HL-60 (cell line): ENCODE measurements at regions not wholly inside any gene's neighbourhood (a gene's known extent, or its start where the extent isn't known, plus 50 kb on each side); places are given as distances from the start of the nearest gene placed in this dataset.

Experiments
- DNase-seq, 2 experiments: peaks; one replicate each; pipeline ENCODE4 v3.0.0-alpha.2; 2010 to 2020; ENCODE audit warnings: low read depth in 1 of 2, low spot score in 1 of 2
- H3K27ac ChIP-seq: fragments of 250-450 bp; sonication (Bioruptor Pico); replicated peaks from 2 replicates; pipeline ENCODE4 v1.5.1; 2020; ENCODE audit warnings: mild to moderate bottlenecking, moderate library complexity
- H3K27me3 ChIP-seq: fragments of 250-450 bp; sonication (Bioruptor Pico); 2 replicates; pipeline ENCODE4 v1.5.1; 2021; ENCODE audit warnings: mild to moderate bottlenecking, moderate library complexity; ENCODE audit not compliant: insufficient read depth, poor library complexity, severe bottlenecking
- H3K4me3 ChIP-seq: replicated peaks from 2 replicates; pipeline ENCODE4 v1.5.1; 2011; ENCODE audit warnings: mild to moderate bottlenecking, control low read depth, low read length; ENCODE audit not compliant: insufficient read depth
- CTCF ChIP-seq: IDR thresholded peaks from one replicate; pipeline ENCODE4 v1.5.1; 2011; ENCODE audit warnings: low read length, control low read depth, inconsistent platforms; ENCODE audit not compliant: insufficient read depth
- GABPA ChIP-seq: IDR thresholded peaks from 2 replicates; pipeline ENCODE4 v1.6.1; 2012; ENCODE audit warnings: low read depth
- POLR2AphosphoS5 ChIP-seq: IDR thresholded peaks from 2 replicates; pipeline ENCODE4 v1.6.1; 2012; ENCODE audit warnings: low read depth
- REST ChIP-seq: IDR thresholded peaks from 2 replicates; pipeline ENCODE4 v1.6.1; 2012; ENCODE audit warnings: low read depth; ENCODE audit not compliant: insufficient replicate concordance
- SPI1 ChIP-seq: IDR thresholded peaks from 2 replicates; pipeline ENCODE4 v1.6.1; 2012; ENCODE audit warnings: low read depth, mild to moderate bottlenecking, borderline replicate concordance

- no peak overlapping the region for H3K27ac ChIP-seq
- DNase-seq: no peak
Measured at GRCh38 chr5:74231697-74232096, 408.8 kb downstream of the ENC1 start.

GRCh38 chr5:74226716-74227485 is 413.6 kb downstream of the ENC1 start:
- Histone ChIP-seq H3K27ac (no peak overlapping the region), H3K27me3 (no peaks in the 10 kb centered on the region), H3K4me3 (no peak overlapping the region)
- DNase-seq: no peak
- TF ChIP-seq POLR2AphosphoS5: no peak
- no peak for TF ChIP-seq GABPA
- no peak for TF ChIP-seq REST
- TF ChIP-seq SPI1: no peak
- no peak for TF ChIP-seq CTCF

More at GRCh38 chr5:74231697-74232096, 408.8 kb downstream of the ENC1 start:
- TF ChIP-seq CTCF (no peak), GABPA (no peak), REST (no peak), POLR2AphosphoS5 (no peak), SPI1 (no peak)
- Histone ChIP-seq H3K4me3 (no peak overlapping the region), H3K27me3 (no peaks in the 10 kb centered on the region)

GRCh38 chr5:74225587-74225986 is 414.9 kb downstream of the ENC1 start:
- DNase-seq: no peak
- H3K4me3 ChIP-seq: no peak overlapping the region
- TF ChIP-seq GABPA (no peak), SPI1 (no peak), CTCF (no peak), REST (no peak), POLR2AphosphoS5 (no peak)
- no peak overlapping the region for H3K27ac ChIP-seq
- no peaks in the 10 kb centered on the region for H3K27me3 ChIP-seq
